HG03108 (cell line): ENCODE measurements at regions not wholly inside any gene's neighbourhood (a gene's known extent, or its start where the extent isn't known, plus 50 kb on each side); places are given as distances from the start of the nearest gene placed in this dataset.

Experiments used
- ATAC-seq: cut with Tn5 transposase; IDR thresholded peaks from one replicate; pipeline ENCODE4 v1.9.1; 2021; ENCODE audit warnings: moderate library complexity; ENCODE audit not compliant: unreplicated experiment

DNA sequence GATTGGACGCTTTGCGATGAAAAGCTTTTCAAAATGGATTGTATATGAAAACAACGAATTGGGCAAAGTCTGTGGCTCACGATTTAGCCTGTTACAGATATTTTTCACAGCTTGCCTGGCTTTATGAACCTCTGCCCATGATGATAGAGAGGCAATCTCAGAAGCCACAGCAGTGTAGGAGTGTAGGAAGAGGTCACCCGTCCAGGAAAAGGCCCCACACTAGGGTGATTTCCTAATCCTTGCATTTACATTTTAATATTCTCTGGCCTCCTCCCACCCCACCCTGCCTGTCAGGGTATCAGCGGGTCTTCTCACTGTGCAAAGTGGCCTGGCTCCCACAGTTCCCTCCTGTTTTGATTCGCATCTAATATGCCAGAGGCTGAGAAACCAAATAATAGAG is 81.8 kb upstream of the FOXN3 start:
- ATAC-seq, result no peak

DNA sequence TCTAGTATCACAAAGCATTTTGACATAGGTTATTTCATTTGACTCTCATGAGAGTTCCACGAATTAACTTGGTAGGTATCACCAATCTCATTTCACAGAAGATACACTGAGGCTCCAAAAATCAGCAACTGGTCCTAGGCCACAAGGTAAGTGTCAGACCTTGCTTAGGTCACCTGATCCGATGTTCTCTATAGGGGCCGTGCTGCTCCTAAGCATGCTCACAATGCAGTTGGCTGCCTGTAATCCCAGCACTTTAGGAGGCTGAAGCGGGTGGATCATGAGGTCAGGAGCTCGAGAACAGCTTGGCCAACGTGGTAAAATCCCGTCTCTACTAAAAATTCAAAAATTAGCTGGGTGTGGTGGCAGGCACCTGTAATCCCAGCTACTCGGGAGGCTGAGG is 78.7 kb upstream of the FOXN3 start:
- ATAC-seq, result no peak

DNA sequence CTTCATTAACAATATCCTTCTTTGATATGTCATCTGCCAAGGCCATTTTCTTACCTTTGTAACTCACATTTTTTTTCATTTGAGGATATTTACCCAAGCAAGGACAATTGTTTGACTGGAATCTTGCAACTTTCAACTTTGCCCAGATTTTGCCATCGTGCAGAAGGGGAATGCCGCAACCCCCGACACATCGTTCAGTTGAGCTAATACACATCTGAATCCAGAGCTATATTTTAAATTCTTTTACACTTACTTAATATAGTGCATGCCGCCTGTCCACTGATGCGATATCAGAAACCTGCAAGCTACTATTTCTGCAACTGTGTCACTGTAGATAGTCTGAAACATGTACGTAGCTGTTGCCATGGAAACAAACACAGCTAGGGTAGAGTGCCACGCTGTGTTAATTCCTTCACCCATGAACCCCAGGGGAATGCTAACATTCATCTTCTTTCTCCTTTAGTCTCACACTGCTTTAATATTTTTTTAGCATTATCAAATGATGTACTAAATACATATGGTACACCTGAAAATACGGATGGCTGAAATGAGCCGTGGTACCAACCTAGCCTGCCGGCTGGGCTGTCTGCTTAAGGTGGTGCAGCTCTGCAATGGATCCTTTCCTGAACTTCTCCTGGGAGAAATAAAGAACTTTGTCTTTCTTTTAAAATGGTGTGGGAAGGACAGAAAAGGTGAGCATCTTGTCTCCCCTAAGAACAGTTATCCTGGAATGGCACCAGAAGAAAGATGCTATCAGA is 77.0 kb upstream of the FOXN3 start:
- ATAC-seq, result peak; percentile 95

DNA sequence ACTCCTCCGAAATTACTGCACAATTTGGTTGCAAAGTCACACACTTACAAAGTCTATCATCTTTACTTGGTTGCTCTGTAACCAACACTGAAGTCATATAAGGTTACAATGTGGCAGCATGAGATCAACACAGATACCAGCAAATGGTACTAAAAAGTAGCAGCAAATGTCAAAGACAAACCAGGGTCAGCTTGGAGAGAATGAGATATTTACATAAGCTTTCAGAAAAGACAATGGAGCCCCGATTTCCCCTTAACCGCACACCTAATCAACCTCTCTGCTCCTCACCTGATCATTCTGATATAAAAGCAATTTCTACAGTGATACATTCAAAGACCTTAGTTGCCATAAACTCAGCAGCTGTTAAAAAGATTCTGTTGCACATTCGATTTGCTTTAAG is 76.4 kb upstream of the FOXN3 start:
- ATAC-seq, result no peak

DNA sequence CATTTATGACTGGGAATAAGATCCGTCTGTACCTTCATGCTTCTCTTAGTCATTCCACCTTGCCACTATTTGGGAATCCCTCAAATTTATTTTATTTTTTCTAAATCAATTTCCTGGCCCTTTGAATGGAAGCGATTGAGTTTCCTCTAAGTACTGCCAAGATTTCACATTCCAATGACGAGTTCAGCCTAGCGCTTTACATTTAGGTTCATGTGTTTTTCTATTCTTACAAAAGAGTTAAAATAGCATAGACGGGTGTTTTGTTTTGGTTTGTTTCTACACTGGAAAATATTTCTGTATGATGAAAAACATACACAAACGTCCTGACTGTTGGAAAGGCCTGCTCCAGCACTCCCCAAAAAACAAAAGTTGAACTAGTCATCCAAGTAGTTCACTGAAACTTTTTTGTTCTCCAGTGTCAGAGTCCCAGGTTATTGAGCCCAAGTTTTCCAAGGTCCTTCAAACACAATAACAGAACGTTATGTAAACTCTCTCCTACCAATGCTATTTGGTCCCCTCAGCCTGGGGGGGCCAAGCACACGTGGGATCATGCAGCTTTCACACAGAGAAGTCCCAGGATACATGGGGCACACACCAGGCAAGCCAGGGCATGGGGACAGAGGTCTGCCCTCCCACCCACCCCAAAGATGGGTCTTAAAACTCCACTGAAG is 74.8 kb upstream of the FOXN3 start:
- no peak for ATAC-seq

DNA sequence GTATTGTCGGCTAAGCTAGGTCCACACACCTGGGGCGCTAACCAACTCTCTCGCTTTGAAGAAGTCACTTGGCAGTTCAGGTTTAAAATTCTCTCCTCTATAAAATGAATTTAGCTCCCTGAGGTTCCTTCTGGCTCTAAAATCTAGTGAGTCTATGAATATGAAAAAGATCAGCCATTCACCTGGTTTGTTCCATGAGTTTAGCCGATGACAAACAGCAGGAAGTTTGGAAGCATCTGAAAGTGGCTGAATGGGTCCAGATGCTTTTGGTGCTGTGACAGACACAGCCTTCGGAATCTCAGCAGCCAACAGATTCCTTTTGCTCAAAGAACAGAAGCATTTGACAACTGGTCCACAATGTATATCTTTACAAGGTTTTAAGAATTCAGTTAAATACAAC is 73.4 kb upstream of the FOXN3 start:
- ATAC-seq, result no peak

DNA sequence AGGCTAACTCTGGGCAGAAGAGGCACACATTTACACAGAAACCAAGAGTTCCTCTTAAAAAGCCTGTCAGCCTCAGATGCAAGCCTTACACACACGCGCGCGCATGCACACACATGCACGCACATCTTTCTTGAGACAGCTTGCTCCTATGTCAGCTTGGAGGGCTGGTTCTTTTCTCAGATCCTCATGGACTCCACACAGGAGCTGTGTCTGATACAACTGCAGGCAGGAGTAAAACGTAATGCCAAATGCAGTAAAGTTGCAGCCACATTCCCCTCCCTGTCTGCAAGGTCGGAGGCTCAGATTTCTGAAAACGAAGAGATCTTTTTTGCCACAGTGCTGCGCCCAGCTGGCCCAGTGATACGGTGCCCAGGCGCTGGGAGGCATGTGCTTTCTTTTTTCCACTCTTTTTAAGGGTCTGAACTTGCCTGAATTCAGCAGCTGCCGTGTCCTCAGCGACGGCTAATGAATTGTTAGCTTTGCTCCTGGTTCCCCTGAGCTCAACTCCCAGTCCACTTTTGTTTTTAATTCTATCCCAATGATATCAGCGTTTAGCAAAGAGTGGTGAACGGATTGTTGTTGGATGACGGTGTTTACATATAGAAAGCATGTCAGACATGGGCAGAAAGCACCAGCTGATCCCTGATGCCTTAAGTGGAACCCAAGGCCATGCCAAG is 72.9 kb upstream of the FOXN3 start:
- ATAC-seq, result no peak

DNA sequence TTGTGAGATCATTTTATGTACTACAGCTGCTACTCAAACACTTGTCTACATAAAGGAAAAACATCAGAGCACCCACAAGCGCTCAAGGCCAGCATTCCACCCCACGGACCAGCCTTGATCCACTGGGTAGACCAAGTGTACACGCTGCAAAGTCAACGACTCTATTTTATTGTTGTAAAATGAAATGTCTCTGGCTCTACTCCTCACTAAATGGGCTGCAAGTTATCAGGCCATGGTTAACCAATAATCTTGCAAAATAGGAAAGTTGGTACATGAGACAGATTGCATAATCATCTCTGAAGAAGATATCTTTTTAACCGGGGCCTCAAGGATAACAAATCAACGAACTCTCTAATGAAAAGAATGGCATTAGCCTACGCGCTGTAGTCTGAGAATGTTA is 69.9 kb upstream of the FOXN3 start:
- no peak for ATAC-seq

DNA sequence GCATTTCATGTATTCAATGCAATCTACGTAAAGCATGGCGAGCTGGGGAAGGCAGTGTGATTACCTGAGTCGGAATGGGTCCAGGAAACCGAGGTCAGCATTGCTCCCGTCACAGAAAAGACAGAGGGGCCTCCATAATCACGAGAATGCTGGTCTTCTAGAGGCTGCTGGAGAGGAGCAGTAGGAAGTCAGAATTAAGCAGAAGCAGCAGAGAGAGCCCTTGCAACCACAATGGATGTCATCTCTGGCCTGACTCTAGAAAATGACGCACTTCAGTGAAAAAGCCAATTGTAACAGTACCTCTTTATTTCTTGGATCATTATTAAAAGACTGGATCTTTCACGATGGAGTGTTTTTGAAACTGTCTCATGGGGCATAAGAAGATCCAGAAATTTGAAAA is 69.5 kb upstream of the FOXN3 start:
- no peak for ATAC-seq

DNA sequence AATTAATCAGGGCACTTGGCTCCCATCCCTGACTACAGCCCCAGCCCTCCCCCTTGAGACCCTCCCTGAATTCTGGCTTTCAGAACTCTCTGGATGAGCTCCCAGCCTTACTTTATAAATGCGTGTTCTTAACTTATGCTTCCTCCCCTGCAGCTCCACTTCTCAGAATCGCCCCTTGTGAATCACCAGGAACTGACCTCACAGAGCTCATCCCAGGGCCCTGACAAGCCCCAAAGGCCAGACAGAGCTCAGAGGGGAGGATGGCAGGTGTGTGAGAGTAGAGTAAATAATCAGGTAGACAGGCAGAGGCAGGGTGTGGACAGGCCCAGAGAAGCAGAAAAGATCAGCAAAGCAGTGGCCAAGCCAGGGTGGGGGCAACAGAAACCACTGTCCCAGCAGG is 68.2 kb upstream of the FOXN3 start:
- no peak for ATAC-seq

DNA sequence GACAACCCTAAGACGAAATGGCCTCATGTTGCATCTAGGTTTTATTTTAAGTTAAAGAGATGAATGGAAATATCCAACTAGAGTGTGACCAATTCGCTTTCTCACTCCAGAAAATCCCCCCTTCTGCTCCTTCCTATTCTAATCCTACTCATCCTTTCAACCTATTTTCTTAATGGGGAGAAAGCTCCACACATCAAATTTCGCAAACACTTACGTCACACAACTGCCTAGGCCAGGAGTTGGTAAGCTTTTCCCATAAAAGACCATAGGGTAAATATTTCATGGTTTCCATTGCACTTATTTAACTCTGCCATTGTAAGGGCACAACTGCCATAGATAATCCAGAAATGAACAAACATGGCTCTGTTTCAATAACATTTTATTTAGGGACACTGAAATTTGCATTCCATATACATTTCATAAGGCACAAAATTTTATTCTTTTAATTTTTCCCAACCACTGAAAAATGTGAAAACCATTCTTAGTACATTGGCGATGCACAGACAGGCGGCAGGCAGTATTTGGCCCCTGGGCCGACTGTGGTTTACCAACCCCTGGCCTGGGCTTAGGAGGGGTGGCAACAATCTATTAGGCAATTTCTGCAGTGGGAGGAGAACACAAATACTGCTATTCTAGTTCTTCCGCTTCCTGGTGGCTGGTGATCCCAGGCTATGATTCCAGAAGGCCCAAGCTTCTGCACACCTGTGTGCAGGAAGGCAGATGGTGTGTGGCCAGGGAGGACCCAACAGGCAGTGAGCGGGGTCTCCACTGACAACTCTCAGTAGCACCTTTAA is 67.2 kb upstream of the FOXN3 start:
- ATAC-seq, result no peak

DNA sequence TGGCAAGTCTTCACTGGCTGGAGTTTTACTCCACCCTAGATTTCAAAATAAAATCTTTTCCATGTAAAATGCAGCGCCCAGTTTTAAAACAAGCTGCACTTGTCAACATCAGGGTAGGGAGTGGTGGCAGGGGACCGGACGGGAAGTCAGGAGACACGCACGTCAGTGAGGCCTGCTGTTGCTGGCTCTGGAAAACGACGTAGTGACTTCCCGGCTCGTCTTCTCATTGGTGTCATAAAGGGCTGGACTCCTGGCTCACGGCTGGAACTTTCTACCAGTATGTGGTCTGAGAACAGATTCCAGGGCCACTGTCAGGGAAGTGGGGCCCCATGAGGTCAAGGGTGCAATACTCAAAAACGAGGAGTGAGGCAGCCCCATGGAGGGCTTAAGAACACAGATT is 64.2 kb upstream of the FOXN3 start:
- ATAC-seq, result no peak

DNA sequence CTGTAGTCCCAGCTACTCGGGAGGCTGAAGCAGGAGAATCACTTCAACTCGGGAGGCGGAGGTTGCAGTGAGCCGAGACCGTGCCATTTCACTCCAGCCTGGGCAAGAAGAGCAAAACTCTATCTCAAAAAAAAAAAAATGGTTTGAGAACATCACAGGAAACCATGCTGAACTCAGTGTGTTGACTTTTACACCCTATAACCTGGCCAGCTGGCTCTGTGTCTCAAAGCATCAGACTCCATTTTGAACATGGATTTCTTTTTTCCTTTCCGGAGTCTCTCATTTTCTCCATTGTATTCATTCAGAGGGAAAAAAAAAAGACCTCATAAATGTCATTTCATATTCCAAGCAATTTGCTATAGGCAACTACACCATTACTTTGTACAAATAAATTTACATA is 63.2 kb upstream of the FOXN3 start:
- no peak for ATAC-seq

DNA sequence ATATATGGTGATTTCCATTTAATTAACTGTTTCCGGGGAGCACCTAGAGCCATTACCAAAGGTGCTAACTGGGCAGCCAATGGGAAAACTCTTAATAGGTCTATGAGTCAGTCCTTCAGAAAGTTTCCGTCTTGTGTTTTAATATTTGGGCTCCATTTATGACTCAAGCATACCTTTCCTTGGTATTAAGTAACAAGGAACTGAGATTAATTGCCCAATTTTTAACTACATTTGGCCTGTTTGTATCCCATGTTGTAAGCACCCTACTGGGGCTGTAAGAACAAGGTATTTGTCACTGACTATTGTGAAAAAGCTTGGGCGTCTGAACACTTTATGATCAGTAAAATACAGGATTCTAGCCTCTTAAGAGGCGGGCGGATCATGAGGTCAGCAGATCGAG is 62.8 kb upstream of the FOXN3 start:
- ATAC-seq, result no peak

DNA sequence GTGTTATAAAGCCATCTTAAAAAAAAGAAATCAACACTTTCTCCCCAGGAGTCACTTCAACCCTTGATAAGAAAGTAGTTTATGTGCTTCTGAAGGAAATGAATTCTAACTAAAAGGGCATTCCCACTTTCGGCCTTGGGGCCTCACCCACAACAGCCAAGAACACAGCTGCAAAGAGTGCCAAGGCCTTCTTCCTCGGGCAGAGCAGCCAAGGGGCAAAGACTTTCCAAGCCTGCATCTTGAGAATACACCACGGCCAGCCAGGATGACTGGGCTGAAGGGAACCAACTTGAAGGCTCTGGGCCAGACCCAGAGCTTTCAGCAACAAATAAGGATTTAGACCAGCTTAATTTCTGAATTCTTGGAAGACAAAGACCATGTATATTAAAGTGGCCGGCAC is 60.4 kb upstream of the FOXN3 start:
- no peak for ATAC-seq

DNA sequence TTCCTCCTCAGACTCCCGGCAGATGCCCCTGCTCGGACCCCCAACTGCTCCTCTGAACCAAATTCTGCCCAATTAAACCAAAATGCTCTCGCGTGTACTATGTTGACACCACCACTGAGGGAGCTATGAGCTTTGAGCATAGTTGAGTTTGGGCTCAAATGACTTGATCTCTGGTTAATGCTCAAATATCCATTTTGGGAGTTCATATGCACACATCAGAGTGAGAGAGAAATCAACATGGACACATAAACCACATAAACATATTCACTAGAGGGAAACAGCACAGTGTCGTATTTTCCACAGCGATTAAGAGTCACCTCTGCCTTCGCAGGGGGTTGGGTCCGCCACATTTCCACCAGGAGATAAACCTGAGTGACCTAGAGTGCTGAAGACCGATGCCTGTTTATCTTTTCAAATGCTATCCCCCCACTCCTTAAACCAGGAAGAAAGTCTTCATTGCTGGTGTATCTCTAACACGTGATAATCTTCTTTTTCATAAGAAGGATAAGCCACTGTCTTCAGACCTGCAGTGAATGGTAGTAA is 59.4 kb upstream of the FOXN3 start:
- no peak for ATAC-seq

DNA sequence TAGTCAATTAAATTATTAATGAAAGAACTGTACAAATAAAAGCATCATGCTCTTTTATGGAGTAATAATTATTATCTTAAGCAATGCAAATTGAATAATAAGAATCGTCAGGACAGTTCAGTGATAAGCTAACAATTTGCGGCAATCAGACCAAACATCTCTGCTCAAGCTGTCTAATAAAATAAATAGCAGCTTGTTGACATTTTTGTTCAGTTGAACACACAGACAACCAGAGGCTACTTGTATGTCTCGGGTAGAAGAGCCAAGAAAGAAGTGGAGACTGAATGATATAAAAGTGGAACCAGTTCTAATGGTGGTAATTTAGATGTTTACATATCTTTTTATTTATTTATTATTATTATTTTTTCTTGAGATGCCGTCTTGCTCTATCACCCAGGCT is 57.4 kb upstream of the FOXN3 start:
- ATAC-seq, result no peak

DNA sequence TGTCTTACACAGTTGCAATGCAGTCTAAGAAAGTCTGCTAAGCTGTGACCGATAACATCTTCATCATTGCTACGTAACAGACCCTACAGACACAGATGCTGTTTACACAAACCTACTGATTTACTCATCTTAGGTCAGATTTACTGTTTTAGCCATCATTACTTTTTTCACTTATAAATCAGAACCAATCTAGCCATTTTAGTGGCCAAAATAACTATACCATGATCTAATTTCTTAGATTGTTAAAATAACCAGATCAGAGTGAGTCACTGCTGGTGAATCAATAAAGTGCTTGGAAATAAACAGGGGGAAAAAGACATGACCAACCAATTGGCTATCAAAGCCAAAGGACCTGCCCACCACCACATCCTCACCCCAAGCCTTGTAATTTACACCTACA is 57.0 kb upstream of the FOXN3 start:
- no peak for ATAC-seq

DNA sequence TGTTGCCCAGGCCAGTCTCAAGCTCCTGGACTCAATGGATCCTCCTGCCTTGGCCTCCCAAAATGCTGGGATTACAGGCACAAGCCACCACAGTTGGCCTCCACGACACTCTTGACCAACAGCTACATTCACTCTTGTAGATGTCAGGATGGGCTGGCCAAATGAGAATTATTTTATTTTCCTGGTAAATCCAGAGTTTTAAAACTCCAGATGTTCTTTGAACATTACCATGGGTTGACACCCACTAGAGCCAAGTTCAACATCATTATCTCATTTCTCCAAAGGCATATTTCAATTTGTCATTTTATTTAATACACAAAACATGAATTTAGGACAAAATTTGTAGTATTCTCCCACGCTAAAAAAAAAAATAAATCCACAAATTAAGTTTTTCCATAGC is 56.5 kb upstream of the FOXN3 start:
- no peak for ATAC-seq

DNA sequence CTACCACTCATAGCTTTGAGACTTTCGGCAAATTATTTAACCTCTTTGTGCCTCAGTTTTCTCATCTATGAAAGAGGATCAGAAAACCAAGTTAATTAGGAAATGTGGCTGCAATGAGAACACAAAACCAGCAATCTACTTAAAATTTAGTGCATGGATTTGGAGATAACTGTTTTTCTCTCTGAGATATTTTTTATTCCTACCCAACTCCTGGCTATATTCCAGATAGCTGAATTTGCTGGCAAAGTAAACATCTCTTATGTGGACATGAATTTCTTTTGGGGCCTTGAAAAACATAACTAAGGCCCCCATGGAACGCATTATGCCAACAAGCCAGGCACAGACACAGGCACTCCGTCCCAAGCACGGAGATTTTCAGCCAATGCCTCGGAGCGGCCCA is 53.4 kb upstream of the FOXN3 start:
- no peak for ATAC-seq
